HG03457 (cell line): ENCODE measurements at regions not wholly inside any gene's neighbourhood (a gene's known extent, or its start where the extent isn't known, plus 50 kb on each side); places are given as distances from the start of the nearest gene placed in this dataset.

Experiments
- ATAC-seq: cut with Tn5 transposase; IDR thresholded peaks from one replicate; pipeline ENCODE4 v1.9.1; 2021; ENCODE audit warnings: moderate number of reproducible peaks; ENCODE audit not compliant: unreplicated experiment

DNA sequence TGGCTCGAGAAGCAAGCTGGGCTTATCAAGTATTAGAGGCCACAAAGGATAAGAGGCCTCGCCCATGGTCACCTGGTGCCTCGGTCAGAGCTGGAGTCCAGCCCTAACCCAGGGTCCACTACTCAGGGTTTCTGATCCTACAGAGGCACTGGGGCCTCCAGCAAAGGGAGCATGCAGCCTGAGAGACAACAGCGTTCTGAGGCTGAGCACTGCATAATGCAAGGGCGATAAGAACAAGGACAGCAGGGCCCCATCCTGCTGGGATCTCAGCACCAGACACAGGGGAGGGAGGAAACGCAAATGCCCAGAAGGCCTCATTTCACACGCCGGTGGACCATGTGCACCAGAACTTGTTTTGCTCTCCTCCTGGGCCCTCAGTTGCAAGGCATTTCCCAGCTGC is 63.0 kb downstream of the C5orf15 start:
- ATAC-seq: no peak

DNA sequence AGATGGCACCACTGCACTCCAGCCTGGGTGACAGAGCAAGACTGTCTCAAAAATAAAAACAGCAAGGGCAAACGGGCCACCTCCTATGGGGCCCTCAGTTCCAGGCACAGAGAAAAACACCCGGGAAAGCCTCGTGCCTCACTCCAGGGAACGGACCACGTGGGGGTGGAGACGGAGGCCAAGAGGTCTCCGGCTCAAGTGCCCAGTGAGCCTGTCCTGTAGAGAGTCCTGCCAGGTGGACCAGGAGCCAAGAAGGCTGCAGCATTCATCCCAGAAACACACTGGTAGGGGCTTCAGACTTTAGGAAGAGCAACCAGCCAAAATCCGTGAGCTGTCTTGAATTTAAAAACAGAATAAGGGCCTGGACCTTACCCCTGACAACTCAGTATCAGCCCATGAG is 63.8 kb downstream of the C5orf15 start:
- no peak for ATAC-seq

DNA sequence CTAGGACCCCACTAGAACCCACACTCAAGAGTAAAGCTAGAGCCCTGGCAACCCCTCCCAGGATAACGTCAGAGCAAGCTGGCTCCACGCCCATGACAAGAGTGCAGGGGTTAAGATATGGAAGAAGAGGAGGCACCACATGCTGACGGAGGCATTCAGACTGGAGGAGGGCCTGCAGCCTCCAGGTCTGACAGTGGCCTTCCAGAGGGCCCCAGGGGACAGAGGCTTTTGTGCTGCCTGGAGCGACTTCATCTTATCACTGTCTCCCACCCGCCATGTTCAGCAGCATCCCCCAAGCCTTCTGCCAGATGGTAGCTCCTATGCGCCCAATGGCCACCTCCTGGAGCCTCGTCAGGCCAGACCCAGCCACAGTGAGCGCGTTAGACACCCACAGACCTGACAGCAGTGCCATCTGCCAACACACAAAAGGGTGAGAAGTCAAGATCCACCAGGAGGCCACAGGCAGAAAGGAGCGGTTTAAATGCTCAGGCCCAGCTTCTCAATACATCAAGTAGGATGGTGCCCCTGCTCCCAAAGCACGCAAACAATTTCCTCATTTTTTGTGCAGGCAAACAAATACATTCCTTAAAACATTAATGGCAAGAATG is 65.8 kb downstream of the C5orf15 start:
- ATAC-seq: no peak

DNA sequence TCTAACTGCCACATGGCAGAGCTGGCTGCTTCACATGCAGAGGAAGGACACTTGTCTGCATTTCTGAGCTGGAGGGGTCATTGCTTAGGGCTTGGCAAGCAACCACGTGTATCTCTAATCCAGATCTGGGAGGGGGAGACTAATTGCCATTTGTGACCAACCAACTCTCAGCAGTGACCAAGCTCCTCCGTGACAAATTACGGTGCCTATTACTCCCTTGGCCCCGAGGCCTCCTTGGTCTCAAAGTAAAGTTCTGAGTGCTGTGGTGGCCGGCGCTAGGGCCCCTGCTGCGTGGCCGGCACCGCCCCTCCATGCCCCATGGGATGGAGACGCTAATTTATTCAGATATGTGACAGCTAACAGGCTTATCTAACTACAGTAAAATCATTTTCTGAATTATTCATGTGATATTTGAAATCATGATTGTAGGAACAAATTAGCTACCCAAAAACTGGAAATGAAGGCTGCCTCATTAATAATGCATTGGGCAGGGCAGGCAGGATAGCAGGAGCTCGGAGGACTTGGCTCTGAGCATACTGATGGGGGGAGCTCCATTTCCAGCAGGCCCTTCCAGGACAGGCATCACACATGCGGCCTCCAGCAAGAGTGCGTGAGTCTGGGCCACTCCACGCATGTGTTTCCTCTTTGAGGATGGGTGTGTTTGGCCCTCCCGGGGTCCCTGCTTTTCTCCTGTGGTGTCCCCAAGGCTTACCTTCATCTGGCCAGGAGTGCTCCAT is 67.7 kb downstream of the C5orf15 start:
- no peak for ATAC-seq

DNA sequence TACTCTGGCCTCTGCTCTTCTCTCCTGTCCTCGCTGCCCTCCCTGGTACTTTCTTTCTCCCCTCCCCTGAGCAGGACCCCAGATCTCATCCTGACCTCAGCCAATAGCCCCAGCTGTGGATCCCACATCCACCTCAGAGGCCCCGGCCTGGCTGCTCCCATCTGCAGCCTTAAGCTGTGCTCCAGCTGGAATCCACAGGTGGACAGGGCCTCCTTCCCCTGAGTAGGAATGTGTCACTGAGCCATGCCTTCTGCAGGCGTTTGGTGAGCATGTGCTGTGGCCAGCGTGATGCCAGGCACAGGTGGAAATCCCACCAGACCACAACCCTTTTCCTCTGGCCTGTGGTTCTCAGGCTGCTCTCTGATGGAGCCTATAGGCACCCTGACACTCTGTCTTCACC is 68.9 kb downstream of the C5orf15 start:
- ATAC-seq: no peak

DNA sequence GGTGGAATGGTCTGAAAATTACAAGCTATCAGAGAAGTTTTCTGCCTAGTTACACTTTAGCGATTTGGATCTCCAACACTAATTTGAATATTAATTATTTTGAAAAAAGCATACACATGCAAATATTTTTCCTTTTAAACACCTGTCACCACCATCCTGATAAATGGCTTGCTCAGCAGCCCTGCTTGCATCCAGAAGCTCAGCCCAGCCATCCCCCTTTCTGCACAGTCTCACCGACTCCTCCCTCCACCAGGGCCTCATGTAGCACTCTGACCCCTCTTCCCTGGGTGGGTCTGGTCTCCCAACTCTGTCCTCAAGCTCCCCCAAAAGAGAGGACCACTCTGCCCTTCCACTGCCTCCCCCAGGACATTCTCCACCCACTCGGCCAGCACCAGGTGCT is 70.0 kb downstream of the C5orf15 start:
- ATAC-seq: no peak

DNA sequence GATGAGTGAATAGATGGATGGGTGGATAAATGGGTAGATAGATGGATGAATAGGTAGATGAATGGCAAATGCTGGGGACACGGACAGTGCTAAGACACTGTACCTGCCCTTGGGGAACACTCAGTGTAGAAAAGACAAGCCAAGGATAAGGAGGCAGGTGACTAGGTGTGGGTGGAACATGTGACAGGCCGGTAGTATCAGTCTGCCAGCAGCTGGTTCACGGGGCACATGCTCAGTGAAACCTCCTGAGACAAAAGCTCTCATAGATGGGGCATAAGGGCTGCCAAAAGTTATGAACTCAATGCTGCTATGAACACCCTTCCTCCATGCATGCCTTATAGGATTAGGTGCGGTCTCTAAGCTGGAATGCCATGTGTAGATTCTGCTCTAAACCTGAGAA is 71.0 kb downstream of the C5orf15 start:
- ATAC-seq: no peak

DNA sequence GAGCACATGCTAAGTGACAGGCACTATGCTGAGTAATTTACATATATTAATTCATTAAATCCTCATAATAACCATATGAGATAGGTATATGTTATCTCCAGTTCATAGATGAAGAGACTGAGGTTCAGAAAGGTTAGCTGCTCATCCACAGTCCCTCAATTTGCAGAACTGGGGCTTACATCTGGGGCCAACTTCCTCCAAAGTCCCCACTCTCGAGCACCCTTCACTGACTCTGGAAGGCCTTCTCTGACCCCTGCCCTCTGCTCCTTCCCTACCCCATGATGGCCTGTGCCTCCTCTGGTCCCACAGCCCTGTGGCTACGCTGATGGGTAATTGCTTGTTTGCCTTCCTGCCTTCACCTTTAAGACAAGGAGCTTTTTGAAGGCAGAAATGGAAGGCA is 71.6 kb downstream of the C5orf15 start:
- ATAC-seq: no peak

DNA sequence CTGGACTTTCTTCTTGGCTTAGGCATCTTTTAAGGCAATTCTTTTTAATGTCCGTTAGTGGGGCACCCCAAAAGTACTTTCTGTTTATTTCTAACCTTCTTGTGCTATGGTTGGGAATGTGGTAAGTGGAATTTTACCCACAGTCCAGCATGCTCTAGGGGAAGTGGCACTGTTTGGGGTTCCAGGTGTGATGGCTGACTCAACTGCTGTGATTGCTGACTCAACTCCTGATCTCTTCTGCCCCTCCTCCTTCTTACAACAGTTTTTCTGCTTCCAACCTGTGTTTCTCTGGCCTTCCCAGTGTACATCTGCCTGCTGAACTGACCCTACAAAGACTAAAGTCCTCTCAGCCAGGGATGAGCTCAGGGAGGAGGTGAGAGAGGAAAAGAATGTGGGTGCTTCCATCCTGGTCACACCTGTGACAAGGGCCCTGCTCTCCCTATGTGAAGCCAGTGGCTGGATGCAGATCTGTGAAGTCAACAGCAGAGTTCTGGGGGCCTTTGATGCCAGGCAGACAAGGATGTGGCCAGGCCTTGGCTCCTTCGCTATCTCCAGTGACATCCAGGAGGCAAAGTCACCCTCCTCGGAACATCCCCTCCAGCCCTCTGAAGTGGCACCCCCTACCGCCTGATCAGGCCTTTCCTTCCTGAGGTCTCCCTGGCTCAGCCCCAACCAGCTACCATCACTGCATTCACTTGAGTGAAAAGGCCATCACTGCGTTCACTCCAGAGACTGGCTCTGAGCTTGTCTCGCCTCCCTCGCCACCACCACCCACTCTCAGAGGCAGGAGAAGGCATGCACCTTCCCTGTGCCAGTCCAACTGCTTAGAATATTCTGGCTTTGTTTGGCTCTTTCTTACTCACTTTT is 72.2 kb downstream of the C5orf15 start:
- no peak for ATAC-seq

DNA sequence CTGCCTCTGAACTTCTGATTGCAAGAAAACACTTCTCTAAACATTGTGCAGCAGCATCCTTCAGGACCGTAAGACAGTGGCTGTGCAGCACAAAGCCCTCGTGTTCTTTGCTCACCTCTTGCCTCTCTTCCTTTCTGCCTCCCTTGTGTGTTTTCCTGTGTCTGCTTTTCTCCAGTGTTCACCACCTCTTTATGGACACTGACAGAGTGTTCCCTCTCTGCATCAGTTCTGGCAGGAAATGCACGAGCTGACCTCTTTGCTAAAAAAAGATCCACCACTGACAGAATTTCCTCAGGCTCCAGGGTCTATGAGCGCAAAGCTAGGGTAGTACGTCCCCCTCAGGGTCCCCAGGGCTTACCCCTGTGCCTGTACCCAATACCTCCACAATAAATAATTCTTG is 74.3 kb downstream of the C5orf15 start:
- no peak for ATAC-seq

DNA sequence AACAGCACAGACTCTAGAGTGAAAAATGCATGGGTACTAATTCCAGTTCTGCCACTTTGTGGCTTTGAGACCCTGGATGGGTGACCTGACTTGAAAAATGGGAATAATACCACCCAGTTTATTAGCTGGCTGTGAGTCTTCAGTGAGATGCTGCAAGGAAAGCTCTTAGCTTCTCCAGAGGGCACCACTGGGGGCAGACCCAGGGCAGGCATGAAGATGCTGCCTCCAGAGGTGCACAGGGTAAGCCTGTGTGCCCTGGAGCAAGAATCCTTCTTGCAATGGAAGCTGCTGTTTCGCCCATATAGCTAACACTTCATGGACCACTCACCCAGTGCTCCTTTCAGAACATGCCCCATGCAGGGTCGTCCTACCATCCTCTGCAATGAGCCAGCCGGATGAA is 75.7 kb downstream of the C5orf15 start:
- no peak for ATAC-seq

DNA sequence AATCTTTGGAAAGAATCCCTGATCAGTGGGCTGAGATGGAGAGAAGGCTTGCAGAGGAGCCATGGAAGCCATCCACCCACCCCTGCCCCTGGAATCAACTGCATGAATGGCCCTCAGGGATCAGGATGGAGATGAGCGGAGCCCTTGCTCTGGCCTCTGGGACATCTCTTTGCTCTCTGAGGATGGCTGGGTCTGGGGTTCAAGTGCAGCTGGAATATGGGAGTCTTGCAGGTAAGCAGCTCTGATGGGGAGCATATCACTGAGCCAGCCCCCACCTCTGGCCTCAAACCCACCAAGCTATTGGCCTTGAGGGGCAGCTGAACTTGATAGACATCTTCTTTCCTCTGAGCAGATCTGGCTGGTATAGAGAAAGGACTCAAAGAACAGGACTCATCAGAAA is 76.1 kb downstream of the C5orf15 start:
- ATAC-seq: no peak

DNA sequence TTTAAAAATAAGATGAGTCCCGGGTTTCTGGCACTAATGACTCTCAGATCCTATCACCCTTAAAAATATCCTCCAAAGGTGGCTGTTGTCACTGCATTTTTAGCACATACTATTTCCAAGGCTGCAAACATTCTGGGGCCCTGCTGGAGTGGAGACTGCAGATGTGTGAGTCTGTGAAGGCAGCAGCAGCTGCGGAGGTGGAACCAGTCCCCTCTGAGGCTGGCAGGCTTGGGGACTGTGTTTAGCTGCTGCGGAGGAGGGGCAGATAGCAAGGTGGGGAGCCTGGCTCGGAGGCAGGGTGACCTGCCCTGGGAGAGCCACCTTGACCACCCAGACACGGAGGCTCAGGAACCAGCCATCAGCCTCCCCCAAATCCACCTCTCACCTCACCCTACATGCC is 77.0 kb downstream of the C5orf15 start:
- no peak for ATAC-seq

DNA sequence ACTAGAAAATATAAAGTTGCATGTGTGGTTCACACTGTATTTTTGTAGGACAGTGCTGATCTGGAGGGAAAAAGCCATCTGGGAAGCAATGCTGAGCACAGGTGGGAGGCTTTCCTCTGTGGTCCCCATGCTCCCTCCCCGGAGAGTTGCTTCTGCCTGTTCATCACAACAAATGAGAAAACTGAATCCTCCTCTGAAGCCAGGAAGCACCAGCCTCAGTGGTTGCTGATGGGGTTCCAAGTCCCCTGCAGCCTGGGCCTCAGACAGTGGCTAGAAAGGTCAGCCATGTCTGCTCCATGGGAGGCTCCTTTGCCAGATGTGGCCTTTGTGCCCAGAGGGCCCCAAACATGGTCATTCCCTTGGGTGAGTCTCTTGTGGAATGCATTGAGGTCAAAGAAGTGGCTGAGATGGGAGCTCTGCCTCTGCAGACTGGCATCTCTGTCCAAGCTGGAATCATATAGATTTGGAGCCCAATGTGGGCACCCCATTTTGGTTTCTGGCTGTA is 77.6 kb downstream of the C5orf15 start:
- ATAC-seq: no peak

DNA sequence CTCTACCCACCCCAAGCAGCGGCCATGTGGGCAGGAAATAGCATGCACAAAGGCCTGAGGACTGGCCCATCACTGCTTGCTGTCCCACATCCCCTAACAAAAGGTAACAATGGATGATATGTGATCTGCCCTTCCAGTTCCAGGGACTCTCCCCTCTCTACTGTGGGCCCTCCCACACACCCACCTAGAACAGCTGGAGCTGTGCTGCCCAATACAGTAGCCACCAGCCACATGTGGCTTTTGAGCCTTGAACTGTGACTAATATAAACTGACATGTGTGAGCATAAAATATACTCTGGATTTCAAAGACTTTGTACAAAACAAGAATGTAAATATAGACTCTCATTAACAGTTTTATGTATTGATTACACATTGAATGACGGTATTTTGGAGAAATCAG is 78.1 kb downstream of the C5orf15 start:
- ATAC-seq: no peak

DNA sequence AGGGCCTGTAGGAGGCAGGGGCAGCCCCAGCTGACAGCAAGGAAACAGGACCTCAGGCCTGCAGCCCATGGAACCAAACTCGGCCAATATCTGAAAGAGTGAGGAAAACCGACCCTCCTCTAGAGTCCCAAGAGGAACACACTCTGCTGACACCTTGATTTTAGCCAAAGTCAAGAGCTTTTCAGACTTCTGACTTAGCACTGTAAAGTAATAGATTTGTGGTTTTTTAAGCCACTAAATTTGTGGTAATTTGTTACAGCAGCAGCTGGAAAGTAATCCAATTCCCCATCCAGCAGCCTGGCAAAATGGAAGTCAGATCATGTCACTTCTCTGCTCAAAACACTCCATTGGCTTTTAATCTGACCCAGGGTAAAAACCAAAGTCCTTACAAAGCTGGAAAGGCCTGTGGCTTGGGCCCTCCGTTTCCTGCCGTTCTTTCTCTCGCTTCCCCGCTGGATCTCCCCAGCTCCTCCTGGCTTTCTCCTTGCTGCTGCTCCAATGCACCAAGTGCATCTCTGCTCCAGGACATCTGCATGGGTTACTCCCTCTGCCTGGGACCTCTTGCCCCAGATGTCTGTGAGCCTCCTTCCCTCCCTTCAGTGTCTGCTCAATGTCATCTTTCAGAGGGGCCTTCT is 79.0 kb downstream of the C5orf15 start:
- ATAC-seq: no peak

DNA sequence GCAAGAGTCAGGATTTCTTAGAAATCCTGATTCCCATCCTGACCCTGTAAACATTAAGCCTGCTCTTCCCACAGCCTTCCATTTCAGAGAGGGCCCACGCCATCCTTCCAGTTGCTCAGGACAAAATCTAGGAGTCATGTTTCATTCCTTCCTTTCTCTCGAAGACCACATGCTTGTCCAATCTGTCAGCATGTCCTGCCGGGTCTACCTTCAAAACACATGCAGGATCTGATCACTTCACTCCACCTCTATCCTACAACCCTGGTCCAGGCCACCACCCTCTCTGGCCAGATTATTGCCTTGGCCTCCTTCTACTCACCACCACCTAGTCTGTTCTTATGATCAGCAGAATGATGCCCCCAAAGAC is 79.8 kb downstream of the C5orf15 start:
- ATAC-seq: no peak

DNA sequence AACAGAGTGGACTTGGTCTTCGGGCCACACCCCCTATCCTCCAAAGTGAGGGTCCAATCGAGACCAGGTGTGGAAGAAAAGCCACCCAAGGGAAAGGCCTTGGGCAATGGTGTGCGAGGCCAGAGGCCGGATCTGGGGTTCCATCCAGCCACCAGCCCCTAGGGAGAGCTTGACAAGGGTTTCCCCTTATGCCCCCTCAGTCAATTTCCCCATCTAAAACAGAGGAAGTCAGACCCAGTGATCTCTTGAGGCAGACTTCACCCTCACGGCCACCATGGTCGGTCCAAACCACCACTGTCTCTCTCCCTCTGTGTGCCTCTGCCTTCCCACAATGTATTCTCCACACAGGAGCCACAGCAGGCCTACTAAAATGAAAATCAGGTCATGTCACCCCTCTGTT is 82.9 kb downstream of the C5orf15 start:
- no peak for ATAC-seq

DNA sequence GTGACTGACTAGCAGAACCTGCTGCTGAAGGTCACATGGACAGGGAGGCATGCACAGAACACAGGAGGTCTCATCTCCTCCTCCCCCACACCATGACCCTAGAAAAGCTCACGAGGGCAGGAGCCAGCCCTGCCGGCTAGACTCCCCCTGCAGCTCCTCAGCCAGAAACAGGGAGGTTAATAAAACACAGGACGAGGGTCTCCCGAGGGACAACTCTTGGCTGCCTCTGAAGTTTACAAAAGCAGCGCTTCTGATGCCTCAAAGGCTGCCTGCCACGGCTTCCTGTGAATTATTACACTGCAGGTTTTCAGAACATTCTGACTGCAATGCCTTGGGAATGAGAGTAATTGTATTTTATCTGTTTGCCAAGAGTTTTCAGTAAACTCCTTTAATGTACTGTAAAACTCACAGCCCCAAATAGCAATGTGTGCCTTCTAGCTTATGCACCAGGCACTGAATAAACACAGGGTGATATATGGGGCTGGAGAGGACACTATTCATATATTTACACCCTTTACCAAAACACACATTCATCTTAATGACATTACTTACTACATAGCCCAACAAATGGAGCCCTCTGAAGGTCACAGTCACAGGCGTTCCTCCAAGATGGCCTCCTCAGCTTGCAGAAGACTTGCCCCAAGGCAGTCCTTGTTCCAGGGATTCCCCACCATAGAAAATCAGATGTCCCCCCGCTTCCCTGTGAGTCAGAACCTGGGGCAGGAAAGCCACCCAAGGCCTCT is 83.7 kb downstream of the C5orf15 start:
- ATAC-seq: no peak

DNA sequence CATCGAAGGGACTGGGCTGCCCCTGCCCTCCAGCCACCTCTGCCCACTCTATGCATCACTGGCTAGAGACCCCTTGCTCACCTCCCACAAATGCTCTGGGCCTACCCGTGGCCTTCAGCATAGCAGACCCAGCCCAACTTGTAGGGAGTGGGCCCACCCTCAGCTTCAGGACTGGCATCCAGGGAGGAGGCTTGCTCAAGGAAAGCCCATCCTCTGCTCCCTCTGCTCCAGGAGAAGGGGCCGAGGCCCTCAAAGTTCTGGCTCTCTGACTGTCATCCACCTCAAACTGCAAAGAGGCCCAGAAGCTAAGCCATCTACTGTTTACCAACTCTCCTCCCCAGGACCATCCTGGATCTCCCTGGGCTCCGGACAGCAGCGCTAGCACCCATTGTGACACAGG is 84.5 kb downstream of the C5orf15 start:
- ATAC-seq: no peak

DNA sequence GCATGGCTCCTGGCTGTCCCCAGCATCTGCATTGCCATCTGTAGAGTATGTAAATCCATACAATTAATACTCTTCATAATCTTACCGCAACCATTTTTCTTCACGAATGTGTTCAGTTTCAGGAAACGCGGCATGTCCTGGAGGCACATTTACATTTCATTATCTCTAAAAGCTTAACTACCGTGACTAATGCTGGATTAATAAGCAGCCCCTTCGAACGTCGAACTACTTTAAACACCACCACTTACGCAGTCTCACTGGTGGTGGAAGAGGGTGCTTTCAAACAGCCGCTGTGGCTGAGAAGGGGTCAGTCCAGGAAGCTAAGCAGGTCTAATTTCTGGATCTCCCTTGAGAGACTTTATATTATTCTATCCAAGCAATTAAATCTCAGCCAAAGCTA is 85.6 kb downstream of the C5orf15 start:
- ATAC-seq: no peak
